GM19328 (cell line): ENCODE measurements at regions not wholly inside any gene's neighbourhood (a gene's known extent, or its start where the extent isn't known, plus 50 kb on each side); places are given as distances from the start of the nearest gene placed in this dataset.
"Not testable (repeated sequence)": the region's sequence is repeated elsewhere in the genome, so short reads cannot be mapped to it uniquely, and the experiment has no call there.

ENCODE experiments used
- ATAC-seq: cut with Tn5 transposase; IDR thresholded peaks from one replicate; pipeline ENCODE4 v1.9.1; 2021; ENCODE audit warnings: mild to moderate bottlenecking, moderate library complexity; ENCODE audit not compliant: unreplicated experiment

- ATAC-seq = no peak
Measured at GRCh38 chr4:155592179-155592937, 74.3 kb upstream of the GUCY1A1 start.

- no peak for ATAC-seq
Measured at GRCh38 chr4:155591738-155592143, 74.9 kb upstream of the GUCY1A1 start.

GRCh38 chr4:155590796-155591585 lies 75.7 kb upstream of the GUCY1A1 start:
- ATAC-seq = no peak

GRCh38 chr4:155588437-155588836 lies 78.2 kb upstream of the GUCY1A1 start:
- ATAC-seq = no peak

GRCh38 chr4:155587766-155588165 lies 78.9 kb upstream of the GUCY1A1 start:
- ATAC-seq = no peak

GRCh38 chr4:155582971-155583437 lies 83.6 kb upstream of the GUCY1A1 start:
- ATAC-seq = no peak

- ATAC-seq = no peak
Measured at GRCh38 chr4:155582041-155582440, 84.6 kb upstream of the GUCY1A1 start.

- no peak for ATAC-seq
Measured at GRCh38 chr4:155578726-155579370, 87.8 kb upstream of the GUCY1A1 start.

- no peak for ATAC-seq
Measured at GRCh38 chr4:155578219-155578618, 88.4 kb upstream of the GUCY1A1 start.

GRCh38 chr4:155574329-155574728 lies 92.3 kb upstream of the GUCY1A1 start:
- not testable (repeated sequence) for ATAC-seq

- no peak for ATAC-seq
Measured at GRCh38 chr4:155573126-155573525, 93.5 kb upstream of the GUCY1A1 start.

GRCh38 chr4:155572106-155572703 lies 94.4 kb upstream of the GUCY1A1 start:
- ATAC-seq = no peak

GRCh38 chr4:155571184-155571944 lies 95.3 kb upstream of the GUCY1A1 start:
- no peak for ATAC-seq

- ATAC-seq = no peak
Measured at GRCh38 chr4:155570661-155571060, 96.0 kb upstream of the GUCY1A1 start.

- ATAC-seq = no peak
Measured at GRCh38 chr4:155569960-155570515, 96.6 kb upstream of the GUCY1A1 start.

GRCh38 chr4:155569471-155569870 lies 97.2 kb upstream of the GUCY1A1 start:
- no peak for ATAC-seq

- no peak for ATAC-seq
Measured at GRCh38 chr4:155568641-155569220, 97.9 kb upstream of the GUCY1A1 start.

GRCh38 chr4:155566354-155566753 lies 100.3 kb upstream of the GUCY1A1 start:
- no peak for ATAC-seq

GRCh38 chr4:155565776-155566175 lies 100.9 kb upstream of the GUCY1A1 start:
- ATAC-seq = no peak

GRCh38 chr4:155565330-155565729 lies 101.3 kb upstream of the GUCY1A1 start:
- no peak for ATAC-seq
